Bronchial epithelial cell (primary cell): ENCODE measurements at regions not wholly inside any gene's neighbourhood (a gene's known extent, or its start where the extent isn't known, plus 50 kb on each side); places are given as distances from the start of the nearest gene placed in this dataset.
A peak's percentile ranks its signal among the peaks of the same experiment; 100 is the strongest.

Experiments used
- DNase-seq: peaks from one replicate; pipeline ENCODE4 v3.0.0-alpha.2; 2010; ENCODE audit warnings: low read depth
- FAIRE-seq: peaks from 2 replicates; lab custom pipeline; 2011; peaks lifted over from hg19 to GRCh38; lab: Jason Lieb, UNC
- H3K27me3 ChIP-seq: 2 replicates; pipeline ENCODE4 v1.5.1; 2011; ENCODE audit warnings: low read length; ENCODE audit not compliant: control insufficient read depth, insufficient read depth
- H3K36me3 ChIP-seq: 2 replicates; pipeline ENCODE4 v1.5.1; 2011; ENCODE audit warnings: low read length; ENCODE audit not compliant: control insufficient read depth, insufficient read depth
- H3K4me3 ChIP-seq: 2 replicates; pipeline ENCODE4 v1.5.1; 2011; ENCODE audit warnings: mild to moderate bottlenecking, low read depth, low read length, control low read depth
- CTCF ChIP-seq: IDR thresholded peaks from 2 replicates; pipeline ENCODE4 v1.5.1; 2011; ENCODE audit warnings: mild to moderate bottlenecking, moderate library complexity, low read length, control low read depth, inconsistent platforms; ENCODE audit not compliant: insufficient read depth, severe bottlenecking

GRCh38 chr2:12109363-12110017 is 363.1 kb downstream of the LPIN1 start:
- no peak for TF ChIP-seq CTCF
- H3K36me3 ChIP-seq: no peaks in the 10 kb centered on the region
- no peak overlapping the region for H3K4me3 ChIP-seq
- H3K27me3 ChIP-seq: peaks cover 2% of the 10 kb centered on the region
- FAIRE-seq (no peak), DNase-seq (no peak)

- Histone ChIP-seq H3K27me3 (peaks cover 2% of the 10 kb centered on the region), H3K36me3 (no peaks in the 10 kb centered on the region), H3K4me3 (no peak overlapping the region)
- FAIRE-seq (no peak), DNase-seq (no peak)
- TF ChIP-seq CTCF: no peak
Measured at GRCh38 chr2:12110074-12110473, 363.6 kb downstream of the LPIN1 start.

- no peak for DNase-seq
- TF ChIP-seq CTCF: no peak
- H3K36me3 ChIP-seq: no peaks in the 10 kb centered on the region
- H3K27me3 ChIP-seq: peaks cover 2% of the 10 kb centered on the region
- FAIRE-seq: no peak
- H3K4me3 ChIP-seq: no peak overlapping the region
Measured at GRCh38 chr2:12110481-12110880, 364.0 kb downstream of the LPIN1 start.

- H3K4me3 ChIP-seq: no peak overlapping the region
- peaks cover 2% of the 10 kb centered on the region for H3K27me3 ChIP-seq
- DNase-seq (no peak), FAIRE-seq (no peak)
- no peaks in the 10 kb centered on the region for H3K36me3 ChIP-seq
- TF ChIP-seq CTCF: no peak
Measured at GRCh38 chr2:12113412-12113811, 367.0 kb downstream of the LPIN1 start.

- TF ChIP-seq CTCF: no peak
- peaks cover 2% of the 10 kb centered on the region for H3K27me3 ChIP-seq
- no peaks in the 10 kb centered on the region for H3K36me3 ChIP-seq
- no peak overlapping the region for H3K4me3 ChIP-seq
- no peak for DNase-seq
- FAIRE-seq: no peak
Measured at GRCh38 chr2:12114816-12115215, 368.4 kb downstream of the LPIN1 start.

GRCh38 chr2:12116228-12116750 is 369.9 kb downstream of the LPIN1 start:
- Histone ChIP-seq H3K36me3 (no peaks in the 10 kb centered on the region), H3K27me3 (peaks cover under 1% of the 10 kb centered on the region), H3K4me3 (no peak overlapping the region)
- DNase-seq (no peak), FAIRE-seq (peak; percentile 72)
- no peak for TF ChIP-seq CTCF
